SK-N-MC (cell line): ENCODE measurements at regions not wholly inside any gene's neighbourhood (a gene's known extent, or its start where the extent isn't known, plus 50 kb on each side); places are given as distances from the start of the nearest gene placed in this dataset.

Source experiments
- EZH2 ChIP-seq: fragments of 200-600 bp; sonication (generic); IDR thresholded peaks from one replicate; pipeline ENCODE4 v1.6.1; 2017; ENCODE audit warnings: antibody characterized with exemption
- POLR2AphosphoS5 ChIP-seq: IDR thresholded peaks from 2 replicates; pipeline ENCODE4 v1.6.1; 2012; ENCODE audit warnings: mild to moderate bottlenecking, low read depth, low read length, borderline replicate concordance

DNA sequence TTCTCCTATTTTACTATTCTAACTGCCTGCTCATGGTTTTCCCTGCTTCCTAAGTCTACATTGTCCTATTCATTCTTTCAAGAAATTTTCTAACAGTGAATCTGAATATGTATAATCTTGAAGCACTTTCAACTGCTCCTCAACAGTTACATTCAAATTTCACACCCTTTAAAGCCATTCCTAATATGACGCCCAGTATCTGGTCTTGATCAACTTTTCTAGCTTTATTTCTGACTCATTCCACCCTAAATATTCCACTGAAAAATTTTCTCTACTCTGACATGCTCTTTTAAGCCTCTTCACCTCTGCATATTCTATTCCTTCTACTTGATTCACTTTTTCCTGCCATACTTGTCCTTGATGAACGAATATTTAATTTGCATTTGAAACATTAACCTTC, 1893.9 kb upstream of the PIK3C3 start:
- TF ChIP-seq POLR2AphosphoS5 (no peak), EZH2 (no peak)
